Type B pancreatic cell (in vitro differentiated cells): ENCODE measurements at regions not wholly inside any gene's neighbourhood (a gene's known extent, or its start where the extent isn't known, plus 50 kb on each side); places are given as distances from the start of the nearest gene placed in this dataset.

ENCODE experiments used
- DNase-seq: peaks from one replicate; pipeline ENCODE4 v3.0.0; 2021; ENCODE audit warnings: mixed read lengths; ENCODE audit not compliant: unreplicated experiment; ENCODE audit errors: extremely low spot score
- H3K27ac Mint-ChIP-seq: 2 replicates; pipeline ENCODE4 v1.8.0; 2021; ENCODE audit warnings: mild to moderate bottlenecking, mixed read lengths
- H3K27me3 Mint-ChIP-seq: 2 replicates; pipeline ENCODE4 v1.8.0; 2021; ENCODE audit warnings: mixed read lengths
- H3K36me3 Mint-ChIP-seq: 2 replicates; pipeline ENCODE4 v1.8.0; 2021; ENCODE audit warnings: mixed read lengths
- H3K4me1 Mint-ChIP-seq: one replicate; pipeline ENCODE4 v1.8.0; 2021; ENCODE audit warnings: mixed read lengths; ENCODE audit not compliant: unreplicated experiment
- H3K4me3 Mint-ChIP-seq: 2 replicates; pipeline ENCODE4 v1.8.0; 2021; ENCODE audit warnings: mild to moderate bottlenecking, mixed read lengths
- H3K9me3 Mint-ChIP-seq: 2 replicates; pipeline ENCODE4 v1.8.0; 2021; ENCODE audit warnings: mixed read lengths
- CTCF ChIP-seq: fragments of 200-600 bp; sonication (generic); conservative IDR thresholded peaks from 2 replicates; pipeline ENCODE4 v1.5.0; 2021; ENCODE audit warnings: antibody characterized with exemption, mild to moderate bottlenecking

- Mint-ChIP-seq H3K27me3 (peaks cover 18% of the 10 kb centered on the region), H3K36me3 (no peaks in the 10 kb centered on the region), H3K9me3 (no peaks in the 10 kb centered on the region), H3K4me1 (peaks cover 7% of the 10 kb centered on the region), H3K27ac (no peak overlapping the region), H3K4me3 (no peak overlapping the region)
- no peak for TF ChIP-seq CTCF
- DNase-seq = no peak
These were observed 326.9 kb upstream of the SFSWAP start for GRCh38 chr12:131383741-131384543.

- no peak overlapping the region for H3K4me3 Mint-ChIP-seq
- TF ChIP-seq CTCF = no peak
- H3K27me3 Mint-ChIP-seq = peaks cover 17% of the 10 kb centered on the region
- no peaks in the 10 kb centered on the region for H3K9me3 Mint-ChIP-seq
- no peaks in the 10 kb centered on the region for H3K36me3 Mint-ChIP-seq
- peaks cover 5% of the 10 kb centered on the region for H3K4me1 Mint-ChIP-seq
- no peak overlapping the region for H3K27ac Mint-ChIP-seq
- DNase-seq = no peak
These were observed 326.4 kb upstream of the SFSWAP start for GRCh38 chr12:131384544-131384855.

- no peak for DNase-seq
- Mint-ChIP-seq H3K4me3 (no peak overlapping the region), H3K27ac (no peak overlapping the region), H3K9me3 (no peaks in the 10 kb centered on the region), H3K27me3 (peaks cover 16% of the 10 kb centered on the region), H3K36me3 (no peaks in the 10 kb centered on the region), H3K4me1 (peaks cover 6% of the 10 kb centered on the region)
- no peak for TF ChIP-seq CTCF
These were observed 325.4 kb upstream of the SFSWAP start for GRCh38 chr12:131385313-131386166.

GRCh38 chr12:131386167-131386521 is 324.7 kb upstream of the SFSWAP start:
- Mint-ChIP-seq H3K9me3 (no peaks in the 10 kb centered on the region), H3K4me3 (no peak overlapping the region), H3K4me1 (peaks cover 11% of the 10 kb centered on the region), H3K27ac (no peak overlapping the region), H3K27me3 (peaks cover 20% of the 10 kb centered on the region), H3K36me3 (no peaks in the 10 kb centered on the region)
- DNase-seq = no peak
- no peak for TF ChIP-seq CTCF

- Mint-ChIP-seq H3K4me1 (peaks cover 11% of the 10 kb centered on the region), H3K4me3 (no peak overlapping the region), H3K27ac (no peak overlapping the region), H3K9me3 (no peaks in the 10 kb centered on the region), H3K27me3 (peaks cover 20% of the 10 kb centered on the region), H3K36me3 (no peaks in the 10 kb centered on the region)
- DNase-seq = no peak
- no peak for TF ChIP-seq CTCF
These were observed 324.1 kb upstream of the SFSWAP start for GRCh38 chr12:131386781-131387180.
